GM18868 (cell line): ENCODE measurements at regions not wholly inside any gene's neighbourhood (a gene's known extent, or its start where the extent isn't known, plus 50 kb on each side); places are given as distances from the start of the nearest gene placed in this dataset.

Source experiments
- ATAC-seq: cut with Tn5 transposase; IDR thresholded peaks from one replicate; pipeline ENCODE4 v1.9.1; 2021; ENCODE audit warnings: mild to moderate bottlenecking, moderate library complexity; ENCODE audit not compliant: unreplicated experiment

DNA sequence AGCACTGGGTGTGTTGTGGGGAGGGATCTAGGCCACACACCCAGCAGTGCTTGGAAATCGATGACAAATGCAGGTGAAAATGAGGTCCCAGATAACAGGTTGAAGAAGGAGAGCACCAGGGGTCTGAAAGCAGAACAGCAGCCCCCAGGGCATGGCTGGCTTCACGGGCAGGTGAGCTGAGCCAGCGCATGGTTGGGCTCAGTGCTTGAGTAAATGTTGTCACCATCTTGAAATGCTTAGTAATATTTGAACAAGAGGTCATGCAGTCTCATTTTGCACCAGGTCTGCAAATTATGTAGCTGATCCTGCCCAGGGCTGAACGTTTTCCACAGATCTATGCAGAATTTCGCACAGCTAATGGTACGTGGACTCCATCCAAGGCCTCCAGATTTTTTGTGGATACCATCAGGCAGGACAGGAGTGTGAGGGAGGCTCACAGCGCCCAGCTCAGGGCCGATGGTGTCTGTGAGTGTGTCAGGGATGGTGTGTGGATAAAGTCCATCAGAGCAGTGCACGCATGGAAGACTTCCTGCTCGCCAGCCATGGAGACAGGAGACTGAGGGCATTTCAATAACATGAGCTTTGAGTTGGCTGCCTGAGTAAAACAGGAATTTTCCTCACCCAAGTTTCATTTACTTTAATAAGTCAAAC lies 53.1 kb upstream of the SNX9 start:
- no peak for ATAC-seq

DNA sequence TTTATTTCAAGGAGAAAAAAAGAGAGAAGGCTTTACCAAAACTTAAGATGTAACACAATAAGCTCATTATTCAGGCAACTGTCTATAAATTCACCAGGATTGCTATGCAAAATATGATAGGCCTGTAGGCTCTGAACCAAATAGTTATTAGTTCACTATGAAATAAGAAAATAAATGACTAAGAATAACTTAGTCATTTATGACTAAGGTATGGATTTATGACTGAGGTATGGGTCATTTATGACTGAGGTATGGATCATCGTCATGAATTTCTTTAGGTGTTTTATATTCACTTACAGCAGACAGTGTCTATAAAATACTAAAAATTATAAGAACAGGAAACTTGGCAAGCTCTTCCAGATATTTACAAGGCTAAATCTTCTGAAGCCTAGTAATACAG lies 52.1 kb upstream of the SNX9 start:
- ATAC-seq: no peak

DNA sequence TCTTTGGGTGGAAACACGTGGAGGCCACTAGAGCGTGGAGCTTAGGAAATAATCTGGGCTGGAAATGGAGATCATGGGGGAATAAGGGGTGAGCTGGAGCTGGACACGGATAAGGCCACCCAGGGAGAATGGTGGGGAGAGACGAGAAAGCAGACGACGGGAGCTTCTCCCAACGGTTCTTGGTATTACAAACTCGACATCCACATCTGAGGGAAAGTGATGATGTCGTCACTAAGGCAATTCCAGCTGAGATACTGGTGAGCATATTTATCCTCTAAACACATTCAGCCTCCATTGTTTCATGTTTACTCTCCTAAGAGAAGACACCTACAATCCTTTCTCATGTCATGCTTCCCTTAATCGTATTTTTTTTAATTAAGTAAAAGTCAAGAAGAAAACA lies 50.2 kb upstream of the SNX9 start:
- no peak for ATAC-seq
